Body of pancreas (tissue), 4 donors: ENCODE measurements at regions not wholly inside any gene's neighbourhood (a gene's known extent, or its start where the extent isn't known, plus 50 kb on each side); places are given as distances from the start of the nearest gene placed in this dataset.

ENCODE experiments used
- ATAC-seq: fragments of 150-250 bp; one replicate; pipeline ENCODE4 v1.9.1; 2016
- DNase-seq, 4 donors: peaks; one replicate each; pipeline ENCODE4 v3.0.0-alpha.2; 2019
- H3K27ac ChIP-seq, 4 donors: fragments of 200-600 bp; sonication (generic); 1 replicate in 3 of 4; 2 replicates in 1 of 4; pipeline versions ENCODE4 v1.5.1 to v1.6.1; 2016 to 2019; ENCODE audit warnings: mild to moderate bottlenecking in 1 of 4, mixed read lengths in 1 of 4, moderate library complexity in 1 of 4
- H3K27me3 ChIP-seq, 2 donors: fragments of 200-600 bp; sonication (generic); one replicate each; pipeline ENCODE4 v1.6.0; 2016; ENCODE audit warnings: mild to moderate bottlenecking in 1 of 2
- H3K36me3 ChIP-seq, 2 donors: fragments of 200-600 bp; sonication (generic); replicated peaks in 1 of 2; 2 replicates each; pipeline ENCODE4 v1.5.1; 2016; ENCODE audit warnings: low read depth in 2 of 2; ENCODE audit not compliant: insufficient read depth in 1 of 2
- H3K4me1 ChIP-seq: fragments of 200-600 bp; sonication (generic); one replicate; pipeline ENCODE4 v1.6.0; 2016
- H3K4me3 ChIP-seq, 2 donors: fragments of 200-600 bp; sonication (generic); 1 replicate in 1 of 2; 2 replicates in 1 of 2; pipeline ENCODE4 v1.5.1; 2016 to 2019
- H3K9me3 ChIP-seq, 3 donors: fragments of 200-600 bp; sonication (generic); 1 replicate in 2 of 3; 2 replicates in 1 of 3; pipeline ENCODE4 v1.5.1; 2016
- CTCF ChIP-seq, 7 experiments: fragments of 450-650 bp in 4 of 7; fragments of 200-600 bp in 3 of 7; sonication (generic) in 3 of 7; IDR thresholded peaks; one replicate each; pipeline ENCODE4 v1.5.1; 2016 to 2019; ENCODE audit warnings: antibody characterized with exemption in 7 of 7
- POLR2A ChIP-seq, 3 donors: fragments of 450-650 bp; IDR thresholded peaks; one replicate each; pipeline ENCODE4 v1.6.1; 2016; ENCODE audit warnings: antibody characterized with exemption in 3 of 3, mild to moderate bottlenecking in 2 of 3
- WGBS, 2 donors: methylation state at CpG; one replicate each; pipeline ENCODE4 v1.1.5; 2017; 5-methylcytosine and 5-hydroxymethylcytosine counted together
- intact Hi-C: fragments of 100-400 bp; cut with DNase I; formaldehyde crosslinking; loops from one replicate; pipeline ENCODE4 v1.15.1; 2023

GRCh38 chr13:48160606-48161278 lies 65.8 kb upstream of the MED4 start:
- Histone ChIP-seq H3K36me3 (no peaks in the 10 kb centered on the region), H3K27me3 (no peaks in the 10 kb centered on the region), H3K27ac (peak overlapping the region in 1 of 4 donors; percentile 60), H3K4me3 (no peak overlapping the region), H3K9me3 (no peaks in the 10 kb centered on the region), H3K4me1 (peaks cover 11% of the 10 kb centered on the region)
- TF ChIP-seq CTCF (IDR thresholded peaks at IDR 0.05) = no peak
- no peak for TF ChIP-seq POLR2A (IDR thresholded peaks at IDR 0.05)
- WGBS, 2 donors = 60 to 62% methylated on average over 5 of the region's 5 CpGs
- DNase-seq = no peak
- ATAC-seq = no peak
- intact Hi-C loops = no loop called here

GRCh38 chr13:48159826-48160225 lies 64.9 kb upstream of the MED4 start:
- H3K36me3 ChIP-seq = no peaks in the 10 kb centered on the region
- H3K4me1 ChIP-seq = peaks cover 11% of the 10 kb centered on the region
- TF ChIP-seq CTCF (IDR thresholded peaks at IDR 0.05) (no peak), POLR2A (IDR thresholded peaks at IDR 0.05) (no peak)
- ATAC-seq (no peak), DNase-seq (no peak)
- no peak overlapping the region for H3K27ac ChIP-seq
- intact Hi-C loops = no loop called here
- H3K27me3 ChIP-seq = no peaks in the 10 kb centered on the region
- H3K4me3 ChIP-seq = no peak overlapping the region
- no peaks in the 10 kb centered on the region for H3K9me3 ChIP-seq
- WGBS, 2 donors = 50 to 51% methylated on average over 3 of the region's 3 CpGs

- Histone ChIP-seq H3K4me3 (no peak overlapping the region), H3K4me1 (peaks cover 11% of the 10 kb centered on the region), H3K9me3 (no peaks in the 10 kb centered on the region), H3K27ac (peak overlapping the region in 2 of 4 donors; percentile 52 to 84), H3K27me3 (no peaks in the 10 kb centered on the region), H3K36me3 (no peaks in the 10 kb centered on the region)
- no peak for DNase-seq
- intact Hi-C loops = no loop called here
- no peak for ATAC-seq
- TF ChIP-seq POLR2A (IDR thresholded peaks at IDR 0.05) (no peak), CTCF (IDR thresholded peaks at IDR 0.05) (no peak)
These were observed 64.5 kb upstream of the MED4 start for GRCh38 chr13:48159401-48159800.

GRCh38 chr13:48158915-48159314 lies 64.0 kb upstream of the MED4 start:
- TF ChIP-seq CTCF (IDR thresholded peaks at IDR 0.05) = no peak
- TF ChIP-seq POLR2A (IDR thresholded peaks at IDR 0.05) = no peak
- no peaks in the 10 kb centered on the region for H3K36me3 ChIP-seq
- ATAC-seq (peak; percentile 43), DNase-seq (peak in 2 of 4 donors; percentile 17 to 37)
- H3K27ac ChIP-seq = peak overlapping the region in 3 of 4 donors; percentile 52 to 84 (median 53)
- WGBS, 2 donors = 65 to 79% methylated on average over 3 of the region's 3 CpGs
- H3K9me3 ChIP-seq = no peaks in the 10 kb centered on the region
- intact Hi-C loops = no loop called here
- no peaks in the 10 kb centered on the region for H3K27me3 ChIP-seq
- H3K4me1 ChIP-seq = peaks cover 11% of the 10 kb centered on the region
- no peak overlapping the region for H3K4me3 ChIP-seq

GRCh38 chr13:48158290-48158689 lies 63.4 kb upstream of the MED4 start:
- ATAC-seq (peak; percentile 50), DNase-seq (peak in 1 of 4 donors; percentile 30)
- TF ChIP-seq POLR2A (IDR thresholded peaks at IDR 0.05) (no peak), CTCF (IDR thresholded peaks at IDR 0.05) (no peak)
- no peaks in the 10 kb centered on the region for H3K36me3 ChIP-seq
- peaks cover 11% of the 10 kb centered on the region for H3K4me1 ChIP-seq
- H3K9me3 ChIP-seq = no peaks in the 10 kb centered on the region
- 47 to 50% methylated on average over 1 of the region's 1 CpG for WGBS, 2 donors
- H3K27me3 ChIP-seq = no peaks in the 10 kb centered on the region
- peak overlapping the region in 3 of 4 donors; percentile 52 to 84 (median 53) for H3K27ac ChIP-seq
- H3K4me3 ChIP-seq = no peak overlapping the region
- intact Hi-C loops = no loop called here
